GM18520 (cell line): ENCODE measurements at regions not wholly inside any gene's neighbourhood (a gene's known extent, or its start where the extent isn't known, plus 50 kb on each side); places are given as distances from the start of the nearest gene placed in this dataset.

Source experiments
- ATAC-seq: cut with Tn5 transposase; IDR thresholded peaks from one replicate; pipeline ENCODE4 v1.9.1; 2021; ENCODE audit not compliant: unreplicated experiment

- ATAC-seq, result no peak
Measured at GRCh38 chr2:114065731-114066130, 175.8 kb downstream of the ACTR3 start.

- ATAC-seq, result no peak
Measured at GRCh38 chr2:114066186-114066747, 176.4 kb downstream of the ACTR3 start.

DNA sequence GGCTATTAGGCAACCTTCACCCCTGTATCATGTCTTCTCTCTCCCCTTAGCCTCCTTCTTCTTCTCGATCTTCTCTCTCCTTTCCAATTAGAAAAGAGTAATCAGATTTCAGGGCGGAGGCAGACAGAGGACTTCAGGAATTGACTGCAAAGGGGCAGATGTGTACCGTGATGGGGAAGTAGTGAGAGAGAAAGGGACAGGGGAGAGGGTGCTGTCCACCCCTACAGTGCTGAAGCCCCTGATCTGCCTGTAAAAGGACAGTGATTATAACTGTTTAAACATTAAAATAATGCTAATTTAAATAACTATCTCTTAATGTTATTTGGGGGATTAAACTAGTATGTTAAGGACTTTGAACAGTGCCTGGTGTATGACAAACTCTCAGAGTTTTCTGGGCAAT is 178.5 kb downstream of the ACTR3 start:
- no peak for ATAC-seq

DNA sequence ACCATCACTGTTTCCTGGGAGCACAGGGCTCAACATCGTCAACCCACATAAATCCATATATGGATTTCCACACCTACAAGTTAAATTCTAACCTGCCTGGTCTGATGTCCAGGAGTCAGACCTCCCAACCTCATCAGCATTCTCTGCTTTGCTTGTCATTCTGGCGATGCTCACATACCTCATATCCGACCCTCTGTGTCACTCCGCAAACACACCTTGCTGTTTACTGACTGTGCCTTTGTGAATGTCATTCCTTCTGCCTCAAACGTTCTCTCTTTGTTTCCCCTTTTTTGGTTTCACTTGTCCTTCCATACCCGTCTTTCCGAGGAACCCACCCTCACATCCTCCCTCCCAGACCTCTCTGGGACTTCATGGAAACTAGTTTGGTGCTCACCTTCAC is 187.1 kb downstream of the ACTR3 start:
- ATAC-seq, result no peak

- no peak for ATAC-seq
Measured at GRCh38 chr2:114079366-114080004, 189.6 kb downstream of the ACTR3 start.

DNA sequence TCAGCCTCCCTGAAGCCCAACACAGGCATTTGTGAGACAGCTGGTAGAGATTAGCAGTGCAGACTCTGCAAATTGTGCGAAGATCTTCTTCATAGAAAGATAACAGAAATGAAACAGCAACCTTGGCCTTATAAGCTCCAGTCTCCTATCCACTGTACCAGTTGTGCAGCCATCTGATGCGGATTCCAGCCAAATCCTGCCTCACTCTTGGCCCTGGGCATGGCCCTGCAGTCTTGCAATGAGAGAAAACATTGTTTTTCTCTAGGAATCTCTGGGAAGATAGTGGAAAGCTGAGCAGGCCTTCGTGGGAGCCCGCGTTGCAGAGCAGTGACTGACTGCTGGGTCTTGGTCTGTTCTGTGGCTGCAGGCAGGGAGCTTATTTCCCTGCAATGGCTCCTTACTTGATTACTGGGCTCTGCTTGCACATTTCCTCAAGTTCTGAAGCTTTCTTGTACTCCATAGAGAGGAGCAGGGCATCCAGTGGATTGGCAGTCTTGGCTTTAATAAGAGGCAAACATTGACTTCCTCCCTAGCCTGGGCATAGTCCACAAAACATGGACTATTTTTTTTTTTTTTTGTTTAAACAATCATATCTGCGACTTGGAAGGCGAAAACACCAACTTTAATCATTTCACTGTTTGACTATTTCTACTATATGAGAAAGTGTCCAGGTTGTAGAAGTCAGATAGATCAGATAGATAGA is 193.0 kb downstream of the ACTR3 start:
- no peak for ATAC-seq

GRCh38 chr2:114083717-114084387 is 194.0 kb downstream of the ACTR3 start:
- ATAC-seq, result peak; percentile 82

DNA sequence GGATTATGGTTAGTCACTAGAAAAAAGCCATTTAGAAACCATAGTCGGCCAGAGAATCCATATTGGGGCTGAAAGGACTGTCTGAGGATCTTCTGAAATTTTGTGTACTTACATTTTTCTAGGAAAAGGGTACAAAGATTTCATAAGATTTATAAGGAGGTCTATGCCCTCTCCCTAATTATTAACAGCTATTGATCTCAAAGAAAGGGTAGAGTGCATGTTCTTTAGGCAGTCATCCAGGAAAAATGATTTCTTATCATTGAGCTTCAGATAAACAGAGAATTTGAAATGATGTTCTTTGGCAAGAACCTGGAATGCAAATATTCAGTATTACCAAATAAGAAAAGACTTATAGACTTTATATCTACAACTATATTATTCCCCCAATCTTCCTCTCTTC is 195.3 kb downstream of the ACTR3 start:
- no peak for ATAC-seq

DNA sequence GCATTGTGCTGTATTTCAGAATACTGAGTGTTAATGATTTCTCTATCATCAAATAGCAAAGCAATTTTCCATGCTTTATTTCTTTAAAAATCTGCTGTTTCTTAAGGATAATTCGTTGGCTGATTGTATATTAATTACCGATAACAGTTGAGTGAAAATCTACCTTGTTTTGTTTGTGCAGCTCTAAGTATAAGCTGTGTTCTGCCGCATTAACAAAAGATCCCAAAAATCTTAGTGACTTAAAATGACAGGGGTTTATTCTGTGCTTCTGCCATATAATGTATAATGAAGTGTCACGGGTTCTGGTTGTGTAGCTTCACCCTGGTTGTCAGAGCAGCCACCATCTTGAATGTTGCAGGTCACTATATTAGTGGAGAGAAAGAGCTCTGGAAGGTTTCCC is 196.1 kb downstream of the ACTR3 start:
- no peak for ATAC-seq

DNA sequence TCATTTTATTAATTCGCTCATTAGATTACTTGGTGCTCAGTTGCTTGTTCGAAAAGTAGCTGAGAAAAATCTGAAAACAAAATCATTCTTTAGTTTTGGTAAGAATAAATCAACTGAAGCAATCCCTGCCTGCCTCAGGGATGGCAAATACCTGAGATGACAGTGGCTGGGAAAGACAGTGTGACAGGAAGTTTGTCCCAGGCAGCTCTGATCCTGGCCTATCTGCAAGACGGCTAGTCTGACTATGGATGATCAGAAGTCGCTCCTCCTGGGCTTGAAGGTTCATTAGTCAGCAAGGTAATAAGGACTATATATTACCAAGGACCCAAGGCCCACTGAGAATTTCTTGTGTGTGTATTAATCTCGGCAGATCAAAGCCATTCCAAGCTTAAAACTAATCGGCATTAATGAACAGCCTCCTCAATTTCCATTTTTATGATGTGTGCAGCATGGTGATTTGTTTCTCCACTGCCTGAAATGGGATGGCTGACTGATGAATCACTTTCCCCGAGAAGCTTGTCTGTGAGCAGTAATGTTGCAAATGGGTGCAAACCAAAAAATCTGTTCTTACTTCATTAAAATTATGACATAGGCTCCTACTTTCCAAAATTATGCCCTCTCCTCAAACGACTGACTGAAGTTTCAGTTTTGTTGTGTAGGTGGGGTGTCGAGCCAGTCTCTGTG is 199.9 kb downstream of the ACTR3 start:
- no peak for ATAC-seq

DNA sequence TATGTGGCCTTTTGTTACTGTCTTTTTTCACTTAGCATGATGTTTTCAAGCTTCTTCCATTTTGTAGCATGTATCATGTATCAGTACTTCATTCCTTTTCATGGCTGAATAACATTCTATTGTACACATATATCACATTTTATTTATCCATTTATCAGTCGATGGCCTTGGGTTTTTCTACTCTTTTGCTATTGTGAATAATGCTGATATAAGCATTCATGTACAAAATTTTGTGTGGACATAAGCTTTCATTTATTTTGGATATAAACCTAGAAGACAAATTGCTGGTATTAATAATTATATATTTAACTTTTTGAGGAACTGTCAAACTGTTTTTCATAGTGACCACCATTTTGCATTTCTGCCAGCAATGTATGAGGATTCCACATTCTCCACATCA is 201.1 kb downstream of the ACTR3 start:
- no peak for ATAC-seq

GRCh38 chr2:114108249-114108648 is 218.4 kb downstream of the ACTR3 start:
- ATAC-seq, result no peak

DNA sequence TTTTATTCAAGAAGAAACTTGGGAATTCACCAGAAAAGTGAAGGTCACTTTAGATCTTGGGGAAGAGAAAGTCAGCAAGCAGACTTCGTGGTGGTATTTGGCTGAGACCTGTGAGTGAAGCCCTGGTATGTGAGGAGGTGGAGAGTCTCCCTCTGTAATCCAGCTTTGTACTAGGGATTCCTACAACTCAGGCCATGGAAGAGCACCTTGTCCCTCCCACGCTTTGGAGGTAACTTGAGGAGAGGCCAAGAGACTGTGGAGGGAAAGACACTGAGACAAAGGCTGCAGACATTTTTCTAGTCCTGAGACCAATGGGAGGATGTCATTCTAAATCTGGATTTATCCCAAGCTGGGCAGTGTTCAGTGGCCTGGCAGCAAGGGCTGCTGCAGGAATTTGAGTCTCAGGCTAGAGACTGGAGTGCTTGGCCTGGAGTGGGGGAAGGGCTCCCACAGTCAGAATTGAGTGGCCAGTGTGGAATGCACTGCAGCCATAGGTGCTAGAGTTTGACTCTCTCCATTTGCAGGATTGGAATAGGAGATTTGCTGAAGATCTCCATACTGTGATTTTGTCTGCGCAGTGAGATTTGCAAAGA is 219.0 kb downstream of the ACTR3 start:
- no peak for ATAC-seq

GRCh38 chr2:114111329-114111728 is 221.4 kb downstream of the ACTR3 start:
- ATAC-seq, result no peak

- no peak for ATAC-seq
Measured at GRCh38 chr2:114113518-114113917, 223.6 kb downstream of the ACTR3 start.

DNA sequence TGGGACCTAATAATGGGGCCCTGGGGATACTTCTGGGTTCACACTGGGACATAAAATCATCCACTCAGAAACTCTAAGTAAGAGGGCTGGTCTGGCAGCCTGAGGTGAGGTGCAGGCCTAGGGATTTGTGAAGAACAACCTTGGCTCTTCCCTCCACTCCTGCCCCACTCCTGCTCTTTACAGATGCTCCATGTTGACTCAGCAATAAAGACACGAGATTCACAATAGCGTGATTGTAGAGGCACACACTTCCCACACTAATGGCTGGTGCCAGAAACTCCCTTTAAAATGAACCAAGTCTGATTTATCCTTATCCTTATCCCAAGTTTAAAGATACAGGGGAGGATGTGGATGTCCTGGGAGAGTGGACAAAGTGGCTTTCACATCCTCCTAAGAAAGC is 228.2 kb downstream of the ACTR3 start:
- no peak for ATAC-seq

- no peak for ATAC-seq
Measured at GRCh38 chr2:114119862-114120261, 230.0 kb downstream of the ACTR3 start.

DNA sequence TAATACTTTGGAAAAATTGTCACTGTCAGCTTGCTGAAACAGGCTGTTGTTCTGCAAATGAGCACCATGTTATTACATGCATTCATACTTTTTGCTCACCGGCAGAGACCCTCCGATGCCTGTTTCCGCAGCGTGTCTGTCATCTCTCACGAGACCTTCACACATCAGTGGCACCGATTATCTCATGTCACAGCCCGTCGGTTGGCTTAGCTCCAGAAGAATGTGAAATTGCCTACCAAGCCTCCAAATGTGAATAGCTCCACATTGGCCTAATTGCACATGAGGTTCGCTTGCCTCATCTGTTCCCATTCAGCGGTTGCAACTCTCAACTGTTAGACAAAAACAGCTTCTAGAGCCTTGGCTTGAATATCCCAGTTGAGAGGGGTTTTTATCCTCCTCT is 233.0 kb downstream of the ACTR3 start:
- no peak for ATAC-seq

DNA sequence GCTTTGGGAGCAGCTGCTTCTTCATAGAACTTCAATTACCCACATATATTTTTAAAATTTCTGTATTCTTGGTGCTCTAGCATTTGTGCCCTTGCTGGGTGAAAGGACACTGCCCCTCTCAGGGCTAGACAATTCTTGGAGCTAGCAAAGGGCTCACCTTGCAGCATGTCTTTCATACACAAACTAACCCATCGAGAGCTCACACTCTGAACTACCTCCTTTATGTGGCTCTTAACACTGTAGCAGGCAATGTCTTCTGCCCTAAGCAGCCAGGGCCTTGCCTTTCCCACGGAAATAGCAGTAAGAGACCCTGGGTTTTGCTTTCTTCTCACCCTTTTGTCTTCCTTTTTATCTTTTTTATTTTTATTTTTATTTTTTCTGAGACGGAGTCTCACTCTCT is 234.0 kb downstream of the ACTR3 start:
- no peak for ATAC-seq

DNA sequence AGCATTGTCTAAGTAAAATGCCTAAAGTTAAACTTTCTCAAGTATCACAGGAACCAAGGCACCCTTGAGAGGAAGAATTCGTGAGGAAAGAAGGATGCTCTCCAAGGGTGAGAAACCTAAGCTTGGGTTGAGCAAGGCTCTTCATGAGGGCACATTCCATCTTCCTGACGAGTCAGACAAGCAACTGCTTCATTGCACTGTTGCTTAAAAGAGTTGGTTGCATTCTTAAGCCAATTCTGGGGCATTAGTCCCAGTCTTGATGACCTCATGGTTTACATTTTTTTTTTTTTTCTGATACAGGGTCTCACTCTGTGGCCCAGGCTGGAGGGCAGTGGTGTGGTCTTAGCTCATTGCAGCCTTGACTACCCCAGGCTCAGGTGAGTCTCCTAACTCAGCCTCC is 237.5 kb downstream of the ACTR3 start:
- no peak for ATAC-seq

- no peak for ATAC-seq
Measured at GRCh38 chr2:114128263-114128662, 238.4 kb downstream of the ACTR3 start.
